Left ventricle myocardium inferior (tissue), 1 donor: ENCODE measurements at regions not wholly inside any gene's neighbourhood (a gene's known extent, or its start where the extent isn't known, plus 50 kb on each side); places are given as distances from the start of the nearest gene placed in this dataset.
"Not testable (repeated sequence)": the region's sequence is repeated elsewhere in the genome, so short reads cannot be mapped to it uniquely, and the experiment has no call there.

Source experiments
- DNase-seq: peaks from one replicate; pipeline ENCODE4 v3.0.0-alpha.2; 2020
- H3K27ac ChIP-seq: fragments of 200-600 bp; replicated peaks from 2 replicates; pipeline ENCODE4 v1.8.0; 2021
- H3K27me3 ChIP-seq: fragments of 200-600 bp; 2 replicates; pipeline ENCODE4 v1.8.0; 2021; ENCODE audit warnings: low read depth
- H3K36me3 ChIP-seq: fragments of 200-600 bp; 2 replicates; pipeline ENCODE4 v1.8.0; 2021
- H3K4me1 ChIP-seq: fragments of 200-600 bp; 2 replicates; pipeline ENCODE4 v1.8.0; 2021
- H3K4me3 ChIP-seq: fragments of 200-600 bp; 2 replicates; pipeline ENCODE4 v1.8.0; 2021; ENCODE audit warnings: mild to moderate bottlenecking, moderate library complexity
- H3K9me3 ChIP-seq: fragments of 200-600 bp; replicated peaks from 2 replicates; pipeline ENCODE4 v1.8.0; 2021
- intact Hi-C: fragments of 100-400 bp; cut with micrococcal nuclease; formaldehyde crosslinking; loops from one replicate; pipeline ENCODE4 v1.11.0; 2022
- donor health status: DM: no; HTN: yes; CAD: no; lungs with severe emphysema.

DNA sequence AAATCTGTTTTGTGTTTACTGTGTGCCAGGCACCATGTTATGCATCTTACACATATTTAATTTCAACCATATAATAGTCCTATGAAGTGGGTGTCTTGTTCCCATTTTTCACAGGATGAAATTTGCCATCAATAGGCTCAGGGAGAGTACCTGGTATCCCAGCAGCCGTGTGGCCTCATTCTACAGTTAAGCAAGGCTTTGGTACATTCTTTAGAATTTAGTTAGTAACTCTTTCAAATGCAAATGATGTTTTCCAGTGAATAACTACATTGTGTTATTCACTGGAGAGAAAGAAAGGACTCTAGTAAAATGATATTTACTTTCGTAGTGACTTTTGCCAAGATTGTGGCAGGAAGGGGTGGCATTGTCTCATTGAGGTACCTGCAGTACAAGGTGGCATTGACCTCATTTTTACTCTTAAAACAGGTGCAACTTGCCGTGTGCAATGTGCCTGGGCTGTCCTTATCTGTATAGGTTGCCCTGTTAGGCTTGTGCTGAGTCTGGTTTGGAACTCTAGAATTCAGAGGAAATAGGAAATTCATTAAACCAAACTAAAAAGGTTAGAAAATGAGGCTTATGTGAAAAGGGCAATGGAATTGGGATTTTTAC lies 117.4 kb upstream of the NBPF8 start:
- H3K27me3 ChIP-seq, H3K36me3 ChIP-seq, H3K4me1 ChIP-seq, H3K4me3 ChIP-seq, DNase-seq, H3K9me3 ChIP-seq, intact Hi-C loops, H3K27ac ChIP-seq: not testable (repeated sequence)

DNA sequence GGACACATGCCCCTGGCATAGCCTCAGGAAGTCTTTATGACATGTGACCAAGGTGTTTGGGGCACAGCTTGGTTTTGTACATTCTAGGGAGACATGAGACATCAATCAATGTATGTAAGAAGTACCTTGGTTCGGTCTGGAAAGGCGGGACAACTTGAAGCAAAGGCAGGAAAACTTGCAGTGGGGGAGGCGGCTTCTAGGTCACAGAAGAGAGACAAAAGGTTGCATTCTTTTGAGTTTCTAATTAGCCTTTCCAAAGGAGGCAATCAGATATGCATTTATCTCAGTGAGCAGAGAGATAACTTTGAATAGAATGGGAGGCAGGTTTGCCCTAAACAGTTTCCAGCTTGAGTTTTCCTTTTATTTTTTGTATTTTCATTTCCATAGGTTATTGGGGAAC lies 113.8 kb upstream of the SEC22B start:
- H3K4me1 ChIP-seq, H3K9me3 ChIP-seq, intact Hi-C loops, H3K36me3 ChIP-seq, H3K4me3 ChIP-seq, DNase-seq, H3K27ac ChIP-seq, H3K27me3 ChIP-seq: not testable (repeated sequence)

DNA sequence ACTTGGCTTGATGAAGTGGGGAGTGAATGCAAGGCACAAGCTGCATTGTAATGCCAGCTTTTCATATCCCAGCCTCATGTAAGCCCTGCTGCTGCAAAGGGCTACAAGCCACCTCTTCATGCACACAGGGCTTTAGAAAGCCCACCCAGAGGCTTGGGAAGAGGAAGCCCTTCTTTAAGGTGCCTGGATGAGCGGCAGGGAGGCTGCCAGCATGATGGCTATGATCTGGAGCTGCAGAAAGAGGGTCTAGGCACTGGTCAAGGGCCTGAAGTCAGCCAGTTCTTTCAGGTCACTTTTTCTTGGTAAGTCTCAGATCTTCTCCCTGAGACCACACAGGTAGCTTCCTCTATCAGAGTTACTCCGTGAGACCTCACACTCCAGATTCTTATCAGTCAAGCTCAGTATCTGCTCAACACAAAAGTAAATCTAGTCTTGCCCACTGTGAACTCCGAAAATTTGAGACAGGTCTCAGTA lies 113.3 kb upstream of the SEC22B start:
- H3K4me3 ChIP-seq, H3K9me3 ChIP-seq, H3K4me1 ChIP-seq, DNase-seq, H3K27me3 ChIP-seq, H3K27ac ChIP-seq, intact Hi-C loops, H3K36me3 ChIP-seq: not testable (repeated sequence)

DNA sequence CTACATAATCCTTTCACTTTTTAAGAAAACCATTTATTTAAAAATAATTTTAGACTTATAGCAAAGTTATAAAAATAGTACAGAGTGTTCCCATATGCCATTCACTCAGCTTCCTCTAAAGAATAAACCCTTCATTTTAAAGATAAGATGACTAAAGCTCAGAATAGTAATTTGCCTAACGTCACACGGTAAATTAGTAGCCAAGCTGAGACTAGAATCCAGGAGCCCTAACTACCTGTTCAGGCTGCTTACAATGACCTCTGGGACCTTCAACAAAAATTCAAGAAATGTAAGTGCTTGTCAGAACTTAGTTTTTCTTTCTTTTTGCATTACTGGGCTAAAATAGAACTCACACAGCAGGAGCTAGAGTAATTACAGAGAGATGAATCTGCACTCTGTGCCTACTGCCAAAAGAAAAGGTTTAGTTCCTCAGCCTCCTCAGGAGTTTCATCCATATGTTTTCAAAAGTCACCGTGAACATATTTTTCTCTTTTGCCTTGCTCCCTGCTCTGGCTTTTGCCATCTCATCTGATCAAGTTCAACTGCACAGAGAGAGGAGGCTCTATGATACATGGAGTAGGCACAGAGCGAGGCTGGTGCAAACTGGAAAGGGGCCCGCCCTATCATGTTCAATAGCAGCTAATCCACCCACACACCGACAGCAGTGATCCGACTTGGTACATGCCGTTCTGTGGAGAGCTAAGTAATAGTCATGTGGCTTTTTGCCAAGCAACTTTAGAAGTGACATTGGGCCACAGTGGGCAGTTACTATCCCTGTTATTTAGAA lies 112.7 kb upstream of the SEC22B start:
- intact Hi-C loops, H3K4me1 ChIP-seq, H3K36me3 ChIP-seq, H3K9me3 ChIP-seq, H3K4me3 ChIP-seq, H3K27me3 ChIP-seq, H3K27ac ChIP-seq, DNase-seq: not testable (repeated sequence)

DNA sequence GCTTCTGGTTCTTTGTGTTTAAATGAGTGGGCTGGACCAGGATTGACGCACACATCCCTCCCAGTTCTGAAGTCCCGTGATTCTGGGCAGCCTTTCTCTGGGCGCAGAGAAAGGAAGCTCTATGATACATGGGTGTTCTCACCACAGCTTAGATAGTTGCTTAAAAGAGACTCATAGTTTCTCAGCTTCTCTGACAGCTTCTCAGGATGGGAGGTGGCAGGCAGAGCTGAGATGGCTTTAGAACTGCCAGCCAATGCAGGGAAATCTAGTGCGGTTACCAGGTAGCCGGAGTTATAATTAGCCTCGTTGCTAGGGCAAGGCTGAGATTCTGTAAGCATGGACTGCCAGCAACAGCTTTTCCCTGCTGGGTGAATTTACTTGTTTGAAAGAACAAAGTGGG lies 111.8 kb upstream of the SEC22B start:
- H3K9me3 ChIP-seq, H3K27me3 ChIP-seq, DNase-seq, H3K4me3 ChIP-seq, H3K36me3 ChIP-seq, H3K4me1 ChIP-seq, intact Hi-C loops, H3K27ac ChIP-seq: not testable (repeated sequence)

DNA sequence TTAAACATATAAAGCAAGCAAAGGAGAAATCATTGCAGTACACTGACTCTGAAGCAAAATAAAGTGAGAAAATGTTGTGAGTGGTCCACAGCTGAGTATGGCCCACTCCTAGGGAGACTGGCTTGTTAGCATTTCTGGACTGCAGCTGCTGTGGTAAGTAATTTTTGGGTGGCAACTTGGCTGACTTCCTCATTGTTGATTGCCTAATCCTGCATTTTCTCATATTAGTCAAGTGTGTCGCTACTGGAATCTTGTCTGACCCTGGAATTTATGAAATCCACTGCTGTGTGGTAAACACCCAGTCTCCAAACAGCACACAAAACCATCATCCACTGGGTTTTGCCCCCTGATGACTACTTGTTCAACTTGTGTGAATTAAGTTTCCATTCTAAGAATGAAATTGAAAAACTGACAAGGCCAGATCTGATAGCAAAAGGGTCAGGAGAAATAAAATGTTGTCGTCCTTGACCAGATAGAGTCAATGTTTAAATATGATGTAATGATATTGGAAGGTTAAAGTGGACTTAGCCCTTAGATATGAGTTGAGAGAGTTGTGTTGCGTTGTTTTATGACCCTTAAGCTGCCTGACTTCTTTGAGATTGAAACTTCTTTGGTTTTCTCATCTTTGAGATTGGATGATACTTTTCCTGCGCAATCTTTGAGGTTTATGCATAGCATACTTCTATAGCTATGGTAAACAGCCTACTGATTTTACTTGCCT lies 106.6 kb upstream of the SEC22B start:
- H3K36me3 ChIP-seq, H3K27me3 ChIP-seq, H3K27ac ChIP-seq, DNase-seq, H3K4me3 ChIP-seq, H3K4me1 ChIP-seq, H3K9me3 ChIP-seq, intact Hi-C loops: not testable (repeated sequence)

DNA sequence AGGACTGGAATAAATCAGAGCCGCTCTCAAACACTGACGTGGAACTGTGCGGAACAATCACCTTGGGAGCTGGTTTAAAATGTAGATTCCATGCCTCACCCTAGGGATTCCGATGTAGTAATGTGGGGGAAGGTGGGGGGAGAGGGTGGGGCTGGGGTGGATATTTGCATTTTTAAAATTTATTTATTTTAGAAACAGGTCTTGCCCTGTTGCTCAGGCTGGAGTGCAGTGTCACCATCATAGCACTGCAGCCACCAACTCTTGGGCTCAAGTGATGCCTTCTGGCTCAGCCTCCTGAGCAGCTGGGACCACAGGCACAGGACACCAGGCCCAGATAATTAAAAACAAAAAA lies 101.9 kb upstream of the SEC22B start:
- H3K36me3 ChIP-seq, H3K27ac ChIP-seq, intact Hi-C loops: not testable (repeated sequence)

DNA sequence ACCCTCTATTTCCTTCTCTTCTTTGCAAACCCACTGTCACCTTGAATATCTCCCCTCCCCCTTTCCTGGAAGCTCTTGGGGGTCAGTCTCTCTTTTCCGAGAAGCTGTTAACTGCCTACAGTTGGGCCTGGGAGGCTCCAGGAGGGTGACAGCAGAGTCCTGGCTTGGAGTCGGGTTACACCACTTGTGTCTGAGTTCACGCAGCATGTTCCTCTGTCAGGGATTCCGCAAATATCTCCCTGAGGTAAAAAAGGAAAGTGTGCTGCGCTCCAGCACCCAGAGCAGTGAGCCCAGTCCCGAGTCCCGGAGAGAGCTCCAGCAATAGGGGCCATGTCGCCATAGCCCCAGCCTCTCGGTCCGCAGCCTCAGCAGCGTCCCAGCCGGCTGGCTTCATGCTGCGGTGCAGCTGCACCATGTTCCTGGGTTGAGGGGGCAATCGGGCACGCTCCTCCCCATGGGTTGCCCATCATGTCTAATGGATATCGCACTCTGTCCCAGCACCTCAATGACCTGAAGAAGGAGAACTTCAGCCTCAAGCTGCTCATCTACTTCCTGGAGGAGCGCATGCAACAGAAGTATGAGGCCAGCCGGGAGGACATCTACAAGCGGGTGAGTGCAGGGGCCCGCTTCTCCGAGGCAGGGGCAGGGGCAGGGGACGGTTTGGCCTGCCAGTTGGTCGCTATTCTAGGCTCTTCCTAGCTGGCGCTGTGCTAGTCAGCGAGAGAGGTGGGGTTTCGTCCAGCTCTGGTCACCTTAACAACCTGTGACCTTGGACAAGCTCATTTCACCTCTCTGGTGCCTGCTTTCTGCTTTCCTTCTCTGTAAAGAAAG lies 101.3 kb upstream of the SEC22B start:
- H3K27ac ChIP-seq, H3K4me3 ChIP-seq, DNase-seq, H3K9me3 ChIP-seq, intact Hi-C loops, H3K27me3 ChIP-seq, H3K4me1 ChIP-seq, H3K36me3 ChIP-seq: not testable (repeated sequence)

More for the DNA sequence above, 101.9 kb upstream of the SEC22B start:
- not testable (repeated sequence) for H3K4me3 ChIP-seq, DNase-seq, H3K27me3 ChIP-seq, H3K9me3 ChIP-seq, H3K4me1 ChIP-seq

DNA sequence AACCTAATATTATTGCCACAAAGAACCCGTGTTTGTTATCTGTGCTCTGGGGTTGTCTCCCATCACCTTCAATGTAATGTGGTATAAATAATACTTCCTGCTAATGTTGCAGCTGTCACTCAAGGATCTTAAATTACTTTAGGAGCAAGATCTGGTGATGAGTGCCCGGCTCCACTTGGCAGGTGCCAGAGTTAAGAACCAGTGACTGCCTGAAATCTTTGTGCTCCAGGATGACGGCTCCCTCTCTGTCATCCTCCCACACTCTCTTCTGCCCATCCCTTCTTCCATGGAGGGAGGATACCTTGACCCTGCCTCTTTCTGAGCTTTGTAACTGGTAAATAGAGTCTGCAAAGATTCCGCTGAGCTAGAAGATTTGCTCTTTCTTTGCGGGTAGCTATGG lies 100.4 kb upstream of the SEC22B start:
- H3K9me3 ChIP-seq, H3K27ac ChIP-seq, H3K36me3 ChIP-seq, H3K4me1 ChIP-seq, H3K27me3 ChIP-seq, intact Hi-C loops, H3K4me3 ChIP-seq, DNase-seq: not testable (repeated sequence)

DNA sequence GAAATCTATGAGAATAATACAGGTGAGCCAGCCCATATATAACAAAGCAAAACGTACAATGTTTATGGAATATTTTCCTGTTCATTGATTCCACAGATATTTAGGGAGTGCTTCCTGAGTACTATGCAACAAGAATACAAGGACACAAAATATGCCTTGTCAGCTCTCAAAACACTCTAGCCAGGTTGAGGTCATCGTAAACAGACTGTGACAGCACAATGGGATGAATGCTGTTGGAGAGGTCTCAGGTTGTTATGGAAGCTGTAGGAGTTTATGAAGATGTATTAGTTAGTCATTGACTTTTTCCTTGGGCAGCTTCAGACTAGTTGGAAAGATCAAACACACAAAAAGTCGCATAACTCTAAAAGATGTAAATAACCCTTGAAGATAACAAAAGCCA lies 98.1 kb upstream of the SEC22B start:
- H3K9me3 ChIP-seq, H3K27ac ChIP-seq, intact Hi-C loops, H3K36me3 ChIP-seq, H3K27me3 ChIP-seq, H3K4me3 ChIP-seq, H3K4me1 ChIP-seq, DNase-seq: not testable (repeated sequence)

DNA sequence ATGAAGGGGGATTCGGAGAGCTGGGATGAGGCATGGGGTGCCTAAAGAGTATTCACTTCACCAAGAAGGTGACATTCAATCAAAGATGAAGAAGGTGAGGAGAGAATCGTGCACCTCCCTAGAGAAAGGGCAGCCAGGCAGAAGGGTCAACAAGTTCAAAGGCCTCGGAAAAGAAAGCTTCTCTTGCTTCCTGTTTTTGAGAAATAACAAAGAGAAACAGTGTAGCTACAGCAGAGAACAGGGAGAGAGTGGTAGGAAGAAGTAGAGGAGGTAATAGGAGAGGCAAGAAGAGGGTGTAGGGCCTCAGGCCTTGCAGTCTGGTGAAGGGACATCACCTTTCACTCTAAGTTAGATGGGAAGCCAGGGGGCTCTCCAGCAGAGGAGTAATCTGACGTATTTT lies 97.0 kb upstream of the SEC22B start:
- H3K27me3 ChIP-seq, DNase-seq, H3K4me1 ChIP-seq, H3K27ac ChIP-seq, H3K9me3 ChIP-seq, H3K4me3 ChIP-seq, H3K36me3 ChIP-seq, intact Hi-C loops: not testable (repeated sequence)

DNA sequence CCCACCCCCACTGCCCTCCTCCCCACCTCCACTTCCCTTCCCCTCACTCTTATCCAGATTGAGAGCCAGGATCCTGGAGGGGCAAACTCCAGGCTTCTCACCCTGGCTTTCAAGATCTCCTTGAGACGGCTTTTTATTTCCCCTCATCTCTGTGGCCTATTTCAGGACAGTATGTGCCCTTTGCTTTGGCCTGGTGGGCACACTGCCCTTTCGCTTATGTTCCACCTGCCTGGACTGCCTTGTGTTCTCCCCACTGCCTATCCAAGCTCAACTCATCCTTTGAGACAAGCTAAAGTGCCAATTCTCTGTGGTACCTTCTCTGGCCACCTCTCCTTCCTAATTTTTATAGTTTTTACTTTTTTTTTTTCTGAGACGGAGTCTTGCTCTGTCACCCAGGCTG lies 95.9 kb upstream of the SEC22B start:
- H3K27ac ChIP-seq, H3K27me3 ChIP-seq, H3K9me3 ChIP-seq, H3K4me1 ChIP-seq, DNase-seq, H3K36me3 ChIP-seq, intact Hi-C loops, H3K4me3 ChIP-seq: not testable (repeated sequence)

DNA sequence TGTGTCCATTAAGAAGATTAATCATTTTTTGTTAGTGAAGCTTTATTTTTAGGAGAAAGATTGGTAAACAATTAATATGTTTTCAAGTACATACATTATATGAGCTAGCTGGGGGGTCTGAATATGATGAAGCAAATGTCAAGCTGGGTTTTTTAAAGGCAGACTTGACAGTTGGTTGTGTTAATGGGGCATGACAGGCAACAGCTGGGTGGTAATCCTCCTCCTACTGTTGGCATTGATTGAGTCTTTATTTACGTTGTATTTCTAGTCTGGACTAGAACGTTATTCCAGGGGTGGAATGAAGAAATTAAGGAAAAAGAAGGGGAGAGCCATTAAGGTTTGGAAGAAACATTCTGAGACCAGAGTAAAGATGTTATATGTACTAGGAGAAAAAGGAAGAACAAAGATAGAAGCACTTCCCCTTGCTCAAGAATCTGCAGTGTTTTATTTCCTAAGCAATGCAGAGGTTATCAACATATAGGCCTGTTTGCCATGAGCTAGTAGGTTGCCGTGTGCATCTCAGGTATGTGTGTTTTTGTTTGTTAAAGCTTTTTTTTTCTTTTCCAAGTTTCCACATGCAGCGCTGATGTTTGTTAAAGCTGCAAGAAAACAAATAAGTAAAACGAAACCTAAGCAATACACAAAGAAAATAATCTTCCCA lies 95.4 kb upstream of the SEC22B start:
- H3K36me3 ChIP-seq, DNase-seq, H3K27me3 ChIP-seq, H3K4me1 ChIP-seq, H3K4me3 ChIP-seq, intact Hi-C loops, H3K9me3 ChIP-seq, H3K27ac ChIP-seq: not testable (repeated sequence)
